HCT116 (cell line): ENCODE measurements at regions not wholly inside any gene's neighbourhood (a gene's known extent, or its start where the extent isn't known, plus 50 kb on each side); places are given as distances from the start of the nearest gene placed in this dataset.

ENCODE experiments used
- POLR2A ChIP-seq: IDR thresholded peaks from 2 replicates; pipeline ENCODE4 v1.7.0; 2011; ENCODE audit warnings: borderline replicate concordance; ENCODE audit not compliant: insufficient read depth, insufficient read length; ENCODE audit errors: extremely low read depth
- TF ChIP-seq, protein P1 (sequence below), 3 experiments: fragments of 200-600 bp in 1 of 3; sonication (generic) in 1 of 3; IDR thresholded peaks in 2 of 3; conservative IDR thresholded peaks in 1 of 3; 2 replicates each; pipeline ENCODE4 v1.5.1; 2012 to 2017; ENCODE audit warnings: low read depth in 2 of 3, low read length in 2 of 3, antibody characterized with exemption in 1 of 3, borderline replicate concordance in 1 of 3, control low read depth in 1 of 3, mild to moderate bottlenecking in 1 of 3, mixed read lengths in 1 of 3, mixed run types in 1 of 3, moderate library complexity in 1 of 3; ENCODE audit not compliant: insufficient read depth in 1 of 3

DNA sequence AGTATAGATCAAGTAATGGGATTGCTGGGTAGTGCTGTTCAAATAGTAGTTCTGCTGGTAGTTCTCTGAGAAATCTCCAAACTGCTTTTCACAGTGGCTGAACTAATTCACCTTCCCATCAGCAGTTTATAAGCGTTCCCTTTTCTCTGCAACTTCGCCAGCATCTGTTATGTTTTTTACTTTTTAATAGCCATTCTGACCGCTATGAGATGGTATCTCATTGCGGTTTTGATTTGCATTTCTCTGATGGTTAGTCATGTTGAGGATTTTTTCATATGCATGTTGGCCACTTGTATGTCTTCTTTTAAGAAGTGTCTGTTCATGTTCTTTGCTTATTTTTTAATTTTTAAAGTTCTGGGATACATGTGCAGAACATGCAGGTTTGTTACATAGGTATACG, 279.2 kb upstream of the NREP start:
- no peak for TF ChIP-seq POLR2A
- TF ChIP-seq, protein P1, sequence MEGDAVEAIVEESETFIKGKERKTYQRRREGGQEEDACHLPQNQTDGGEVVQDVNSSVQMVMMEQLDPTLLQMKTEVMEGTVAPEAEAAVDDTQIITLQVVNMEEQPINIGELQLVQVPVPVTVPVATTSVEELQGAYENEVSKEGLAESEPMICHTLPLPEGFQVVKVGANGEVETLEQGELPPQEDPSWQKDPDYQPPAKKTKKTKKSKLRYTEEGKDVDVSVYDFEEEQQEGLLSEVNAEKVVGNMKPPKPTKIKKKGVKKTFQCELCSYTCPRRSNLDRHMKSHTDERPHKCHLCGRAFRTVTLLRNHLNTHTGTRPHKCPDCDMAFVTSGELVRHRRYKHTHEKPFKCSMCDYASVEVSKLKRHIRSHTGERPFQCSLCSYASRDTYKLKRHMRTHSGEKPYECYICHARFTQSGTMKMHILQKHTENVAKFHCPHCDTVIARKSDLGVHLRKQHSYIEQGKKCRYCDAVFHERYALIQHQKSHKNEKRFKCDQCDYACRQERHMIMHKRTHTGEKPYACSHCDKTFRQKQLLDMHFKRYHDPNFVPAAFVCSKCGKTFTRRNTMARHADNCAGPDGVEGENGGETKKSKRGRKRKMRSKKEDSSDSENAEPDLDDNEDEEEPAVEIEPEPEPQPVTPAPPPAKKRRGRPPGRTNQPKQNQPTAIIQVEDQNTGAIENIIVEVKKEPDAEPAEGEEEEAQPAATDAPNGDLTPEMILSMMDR (IDR thresholded peaks at IDR 0.05 in 2 of 3, conservative IDR thresholded peaks at IDR 0.05 in 1 of 3; ENCODE audit: borderline replicate concordance in 1 of 3, insufficient read depth in 1 of 3, low read depth in 2 of 3, low read length in 2 of 3): no peak
